Breast epithelium (tissue), 3 donors: ENCODE measurements at regions not wholly inside any gene's neighbourhood (a gene's known extent, or its start where the extent isn't known, plus 50 kb on each side); places are given as distances from the start of the nearest gene placed in this dataset.

Experiments used
- POLR2A ChIP-seq: fragments of 450-650 bp; IDR thresholded peaks from one replicate; pipeline ENCODE4 v1.6.1; 2016; ENCODE audit warnings: antibody characterized with exemption, mild to moderate bottlenecking, moderate library complexity
- POLR2AphosphoS5 ChIP-seq, 3 donors: sonication (generic); formaldehyde crosslinking; IDR thresholded peaks; one replicate each; pipeline ENCODE4 v1.6.1; 2017; ENCODE audit warnings: antibody characterized with exemption in 3 of 3
- TF ChIP-seq, protein P1 (sequence below), 3 donors: fragments of 450-650 bp; IDR thresholded peaks; one replicate each; pipeline ENCODE4 v1.5.1; 2016 to 2017; ENCODE audit warnings: antibody characterized with exemption in 3 of 3, mild to moderate bottlenecking in 3 of 3, moderate library complexity in 3 of 3

GRCh38 chr7:152556013-152556755 lies 119.8 kb downstream of the XRCC2 start:
- TF ChIP-seq, protein P1, sequence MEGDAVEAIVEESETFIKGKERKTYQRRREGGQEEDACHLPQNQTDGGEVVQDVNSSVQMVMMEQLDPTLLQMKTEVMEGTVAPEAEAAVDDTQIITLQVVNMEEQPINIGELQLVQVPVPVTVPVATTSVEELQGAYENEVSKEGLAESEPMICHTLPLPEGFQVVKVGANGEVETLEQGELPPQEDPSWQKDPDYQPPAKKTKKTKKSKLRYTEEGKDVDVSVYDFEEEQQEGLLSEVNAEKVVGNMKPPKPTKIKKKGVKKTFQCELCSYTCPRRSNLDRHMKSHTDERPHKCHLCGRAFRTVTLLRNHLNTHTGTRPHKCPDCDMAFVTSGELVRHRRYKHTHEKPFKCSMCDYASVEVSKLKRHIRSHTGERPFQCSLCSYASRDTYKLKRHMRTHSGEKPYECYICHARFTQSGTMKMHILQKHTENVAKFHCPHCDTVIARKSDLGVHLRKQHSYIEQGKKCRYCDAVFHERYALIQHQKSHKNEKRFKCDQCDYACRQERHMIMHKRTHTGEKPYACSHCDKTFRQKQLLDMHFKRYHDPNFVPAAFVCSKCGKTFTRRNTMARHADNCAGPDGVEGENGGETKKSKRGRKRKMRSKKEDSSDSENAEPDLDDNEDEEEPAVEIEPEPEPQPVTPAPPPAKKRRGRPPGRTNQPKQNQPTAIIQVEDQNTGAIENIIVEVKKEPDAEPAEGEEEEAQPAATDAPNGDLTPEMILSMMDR (IDR thresholded peaks at IDR 0.05) = no peak
- TF ChIP-seq POLR2A (no peak), POLR2AphosphoS5 (IDR thresholded peaks at IDR 0.05) (no peak)
